ENCODE measurements at regions not wholly inside any gene's neighbourhood (a gene's known extent, or its start where the extent isn't known, plus 50 kb on each side); places are given as distances from the start of the nearest gene placed in this dataset.

GRCh38 chr4:152079543-152080293, 318.9 kb upstream of the GATB start:
- peak overlapping the region; percentile 47; the same call in 1 of the 2 replicates for H3K27ac ChIP-seq (ENCODE audit: low read length)
- 0 out of 2 replicates have a peak overlapping the region, but pooled peaks have one; percentile 16 for H2AFZ ChIP-seq (ENCODE audit: low read length)
- H3K4me1 ChIP-seq (ENCODE audit: low read length): peaks cover 22% of the 10 kb centered on the region
- H3K27me3 ChIP-seq (replicated peaks; ENCODE audit: insufficient read depth, low read length): no peaks in the 10 kb centered on the region
- H3K9me3 ChIP-seq (replicated peaks; ENCODE audit: insufficient read depth, low read length): no peaks in the 10 kb centered on the region
- no peaks in the 10 kb centered on the region for H3K9me2 ChIP-seq (replicated peaks; ENCODE audit: insufficient read depth, low read length)
- H3K9ac ChIP-seq (ENCODE audit: low read length): no peak overlapping the region
- H3F3A ChIP-seq (ENCODE audit: insufficient read depth, low read length): no peaks in the 10 kb centered on the region
- H3K36me3 ChIP-seq (replicated peaks; ENCODE audit: insufficient read depth, low read length): no peaks in the 10 kb centered on the region
- peak overlapping the region; percentile 1; the same call in 1 of the 2 replicates for H3K4me2 ChIP-seq (ENCODE audit: low read depth, low read length)
- no peaks in the 10 kb centered on the region for H4K20me1 ChIP-seq (ENCODE audit: insufficient read depth, low read length)
- TF ChIP-seq EZH2 (optimal IDR thresholded peaks at IDR 0.05; ENCODE audit: low read depth, low read length): no peak
- DNase-seq: peak; percentile 90
- H3K4me3 ChIP-seq (ENCODE audit: low read length): no peak overlapping the region
- no peaks in the 10 kb centered on the region for H3K79me2 ChIP-seq (ENCODE audit: low read length)

- Histone ChIP-seq H3K27me3 (replicated peaks; ENCODE audit: insufficient read depth, low read length) (no peaks in the 10 kb centered on the region), H3K36me3 (replicated peaks; ENCODE audit: insufficient read depth, low read length) (no peaks in the 10 kb centered on the region), H2AFZ (ENCODE audit: low read length) (no peak overlapping the region), H3K9me3 (replicated peaks; ENCODE audit: insufficient read depth, low read length) (no peaks in the 10 kb centered on the region), H3K79me2 (ENCODE audit: low read length) (no peaks in the 10 kb centered on the region), H3K4me1 (ENCODE audit: low read length) (peaks cover 22% of the 10 kb centered on the region), H3K9ac (ENCODE audit: low read length) (no peak overlapping the region), H3K4me2 (ENCODE audit: low read depth, low read length) (no peak overlapping the region), H3K9me2 (replicated peaks; ENCODE audit: insufficient read depth, low read length) (no peaks in the 10 kb centered on the region), H3F3A (ENCODE audit: insufficient read depth, low read length) (no peaks in the 10 kb centered on the region), H3K4me3 (ENCODE audit: low read length) (no peak overlapping the region), H4K20me1 (ENCODE audit: insufficient read depth, low read length) (no peaks in the 10 kb centered on the region), H3K27ac (ENCODE audit: low read length) (peak overlapping the region; percentile 47; the same call in 1 of the 2 replicates)
- TF ChIP-seq EZH2 (optimal IDR thresholded peaks at IDR 0.05; ENCODE audit: low read depth, low read length) (no peak), EZH2phosphoT487 (IDR thresholded peaks at IDR 0.05; ENCODE audit: low read length) (no peak), CTCF (IDR thresholded peaks at IDR 0.05; ENCODE audit: low read length) (no peak)
- no peak for DNase-seq
These were observed 318.3 kb upstream of the GATB start for GRCh38 chr4:152079079-152079478.

GRCh38 chr4:152077582-152077981, 316.8 kb upstream of the GATB start:
- Histone ChIP-seq H2AFZ (ENCODE audit: low read length) (no peak overlapping the region), H3F3A (ENCODE audit: insufficient read depth, low read length) (no peaks in the 10 kb centered on the region), H3K4me2 (ENCODE audit: low read depth, low read length) (no peak overlapping the region), H4K20me1 (ENCODE audit: insufficient read depth, low read length) (no peaks in the 10 kb centered on the region), H3K27me3 (replicated peaks; ENCODE audit: insufficient read depth, low read length) (no peaks in the 10 kb centered on the region), H3K9me2 (replicated peaks; ENCODE audit: insufficient read depth, low read length) (no peaks in the 10 kb centered on the region), H3K36me3 (replicated peaks; ENCODE audit: insufficient read depth, low read length) (no peaks in the 10 kb centered on the region), H3K4me1 (ENCODE audit: low read length) (peaks cover 22% of the 10 kb centered on the region), H3K9me3 (replicated peaks; ENCODE audit: insufficient read depth, low read length) (no peaks in the 10 kb centered on the region), H3K4me3 (ENCODE audit: low read length) (no peak overlapping the region), H3K79me2 (ENCODE audit: low read length) (no peaks in the 10 kb centered on the region), H3K27ac (ENCODE audit: low read length) (no peak overlapping the region), H3K9ac (ENCODE audit: low read length) (no peak overlapping the region)
- TF ChIP-seq EZH2phosphoT487 (IDR thresholded peaks at IDR 0.05; ENCODE audit: low read length) (no peak), EZH2 (optimal IDR thresholded peaks at IDR 0.05; ENCODE audit: low read depth, low read length) (no peak), CTCF (IDR thresholded peaks at IDR 0.05; ENCODE audit: low read length) (no peak)
- no peak for DNase-seq
